NB4 (cell line): ENCODE measurements at regions not wholly inside any gene's neighbourhood (a gene's known extent, or its start where the extent isn't known, plus 50 kb on each side); places are given as distances from the start of the nearest gene placed in this dataset.

Experiments
- DNase-seq: peaks from one replicate; pipeline ENCODE4 v3.0.0; 2010; ENCODE audit warnings: low read depth
- H3K4me3 ChIP-seq: one replicate; pipeline ENCODE4 v1.5.1; 2011; ENCODE audit warnings: mild to moderate bottlenecking, low read depth, low read length, moderate library complexity
- MYC ChIP-seq: IDR thresholded peaks from 2 replicates; pipeline ENCODE4 v1.6.1; 2011; ENCODE audit warnings: low read depth, low read length
- POLR2A ChIP-seq: IDR thresholded peaks from 2 replicates; pipeline ENCODE4 v1.6.1; 2011; ENCODE audit warnings: mild to moderate bottlenecking; ENCODE audit not compliant: insufficient read length; ENCODE audit errors: extremely low read depth
- TF ChIP-seq, protein P1 (sequence below): IDR thresholded peaks from one replicate; pipeline ENCODE4 v1.5.1; 2012; ENCODE audit warnings: low read depth, low read length
- TF ChIP-seq, protein P2 (sequence below): IDR thresholded peaks from 2 replicates; pipeline ENCODE4 v1.6.1; 2011; ENCODE audit warnings: low read depth, low read length

DNA sequence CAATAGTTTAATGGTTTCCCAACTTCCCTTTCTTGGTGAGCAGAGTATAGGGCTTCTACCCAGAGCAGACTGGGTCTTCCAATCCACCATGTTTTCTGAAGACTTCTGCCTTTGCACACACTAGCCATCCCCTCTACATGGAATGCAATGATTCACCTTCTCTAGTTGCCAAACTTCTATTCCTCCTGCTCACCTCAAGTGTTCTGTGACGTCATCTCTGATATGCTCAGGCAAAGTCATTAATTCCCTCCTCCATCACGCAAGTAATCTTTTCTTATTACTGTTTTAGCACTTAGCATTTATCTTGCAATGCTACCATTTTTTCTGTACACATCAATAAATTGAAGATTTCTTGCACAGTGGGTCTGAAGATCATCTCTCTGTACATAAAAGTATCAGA is 174.2 kb downstream of the RBM26 start:
- TF ChIP-seq POLR2A (no peak), MYC (no peak)
- TF ChIP-seq, protein P1, sequence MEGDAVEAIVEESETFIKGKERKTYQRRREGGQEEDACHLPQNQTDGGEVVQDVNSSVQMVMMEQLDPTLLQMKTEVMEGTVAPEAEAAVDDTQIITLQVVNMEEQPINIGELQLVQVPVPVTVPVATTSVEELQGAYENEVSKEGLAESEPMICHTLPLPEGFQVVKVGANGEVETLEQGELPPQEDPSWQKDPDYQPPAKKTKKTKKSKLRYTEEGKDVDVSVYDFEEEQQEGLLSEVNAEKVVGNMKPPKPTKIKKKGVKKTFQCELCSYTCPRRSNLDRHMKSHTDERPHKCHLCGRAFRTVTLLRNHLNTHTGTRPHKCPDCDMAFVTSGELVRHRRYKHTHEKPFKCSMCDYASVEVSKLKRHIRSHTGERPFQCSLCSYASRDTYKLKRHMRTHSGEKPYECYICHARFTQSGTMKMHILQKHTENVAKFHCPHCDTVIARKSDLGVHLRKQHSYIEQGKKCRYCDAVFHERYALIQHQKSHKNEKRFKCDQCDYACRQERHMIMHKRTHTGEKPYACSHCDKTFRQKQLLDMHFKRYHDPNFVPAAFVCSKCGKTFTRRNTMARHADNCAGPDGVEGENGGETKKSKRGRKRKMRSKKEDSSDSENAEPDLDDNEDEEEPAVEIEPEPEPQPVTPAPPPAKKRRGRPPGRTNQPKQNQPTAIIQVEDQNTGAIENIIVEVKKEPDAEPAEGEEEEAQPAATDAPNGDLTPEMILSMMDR: no peak
- TF ChIP-seq, protein P2, sequence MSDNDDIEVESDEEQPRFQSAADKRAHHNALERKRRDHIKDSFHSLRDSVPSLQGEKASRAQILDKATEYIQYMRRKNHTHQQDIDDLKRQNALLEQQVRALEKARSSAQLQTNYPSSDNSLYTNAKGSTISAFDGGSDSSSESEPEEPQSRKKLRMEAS: no peak
- no peak overlapping the region for H3K4me3 ChIP-seq
- DNase-seq: no peak

DNA sequence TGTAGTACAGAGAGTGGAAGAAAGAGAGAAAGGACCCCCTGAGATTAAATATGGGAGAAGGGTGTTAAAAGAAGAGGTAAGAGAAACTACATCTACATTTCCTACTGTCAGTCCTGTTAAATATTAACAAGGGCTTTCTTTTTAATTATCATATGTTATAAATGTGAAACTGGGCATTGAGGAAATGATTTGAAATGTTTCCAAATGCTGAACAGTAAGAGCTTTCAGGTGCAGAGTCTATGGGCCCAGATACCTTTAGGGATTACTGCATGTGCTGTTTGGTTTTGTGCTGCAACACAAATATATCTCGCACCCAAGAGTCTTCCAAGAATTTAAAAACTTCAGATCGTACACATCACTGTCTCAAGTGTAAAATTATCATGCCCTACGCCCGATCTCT is 176.3 kb downstream of the RBM26 start:
- no peak for TF ChIP-seq MYC
- no peak for TF ChIP-seq POLR2A
- TF ChIP-seq, protein P1: no peak
- TF ChIP-seq, protein P2: no peak
- no peak overlapping the region for H3K4me3 ChIP-seq
- no peak for DNase-seq

DNA sequence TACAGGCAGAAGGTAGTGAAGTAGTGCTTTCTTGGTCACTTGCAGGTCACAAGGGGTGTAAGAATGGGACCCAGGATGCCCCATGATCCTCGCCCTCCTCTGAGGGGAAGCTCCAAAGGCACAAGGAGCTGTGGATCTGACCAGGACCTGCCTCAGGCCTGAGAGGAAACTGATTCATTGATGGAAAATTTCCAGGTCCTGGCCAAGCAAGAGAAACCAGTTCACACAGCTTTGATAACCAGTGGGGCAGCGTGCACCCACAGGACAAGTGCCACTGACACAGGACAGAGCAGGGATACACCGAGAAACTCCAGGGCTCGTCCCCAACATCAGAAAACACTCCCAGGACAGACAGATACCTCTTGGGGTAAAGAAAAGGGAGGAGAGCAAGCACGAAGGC is 177.1 kb downstream of the RBM26 start:
- no peak for DNase-seq
- no peak overlapping the region for H3K4me3 ChIP-seq
- TF ChIP-seq MYC (no peak), POLR2A (no peak)
- TF ChIP-seq, protein P2: no peak
- TF ChIP-seq, protein P1: no peak

DNA sequence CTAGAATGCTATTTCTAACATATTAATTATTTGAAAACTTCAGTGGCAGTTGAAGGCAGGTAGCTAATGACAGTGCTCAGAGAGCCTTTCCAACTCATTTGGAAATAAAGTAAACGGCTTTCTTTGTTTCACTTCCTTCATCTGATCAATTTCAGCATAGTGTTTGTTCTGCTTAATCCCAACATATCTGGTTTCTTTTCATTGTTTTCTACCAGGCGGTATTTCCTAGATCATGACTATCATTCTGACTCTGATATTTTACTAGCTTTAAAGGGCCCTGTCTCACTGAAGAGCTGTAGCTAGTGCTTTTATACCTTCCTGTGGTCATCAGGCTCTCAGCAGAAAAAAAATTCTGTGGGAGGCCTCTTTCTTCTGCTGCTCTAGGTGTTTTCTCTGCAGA is 178.6 kb downstream of the RBM26 start:
- H3K4me3 ChIP-seq: no peak overlapping the region
- TF ChIP-seq, protein P2: no peak
- TF ChIP-seq POLR2A (no peak), MYC (no peak)
- TF ChIP-seq, protein P1: no peak
- no peak for DNase-seq

DNA sequence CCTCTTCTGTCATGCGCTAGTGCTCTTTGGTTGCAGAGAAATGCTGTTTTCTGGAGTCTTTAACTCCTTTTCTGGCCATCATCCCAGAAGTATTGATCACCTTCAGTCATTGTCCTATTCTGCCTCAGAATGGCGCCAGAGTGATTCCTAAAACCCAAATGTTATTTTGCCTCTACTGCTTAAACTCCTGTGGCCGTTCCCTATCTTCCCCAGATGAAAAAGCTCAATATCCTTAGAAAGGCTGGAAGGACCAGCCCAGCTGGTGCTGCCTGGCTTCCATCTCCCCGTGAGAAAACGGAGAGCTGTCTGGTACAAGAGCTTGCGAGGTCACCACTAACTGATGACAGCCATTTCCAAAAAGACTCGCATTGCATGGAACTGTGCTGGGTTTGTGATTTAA is 179.1 kb downstream of the RBM26 start:
- H3K4me3 ChIP-seq: no peak overlapping the region
- no peak for TF ChIP-seq POLR2A
- TF ChIP-seq MYC: no peak
- TF ChIP-seq, protein P1: no peak
- TF ChIP-seq, protein P2: no peak
- no peak for DNase-seq

DNA sequence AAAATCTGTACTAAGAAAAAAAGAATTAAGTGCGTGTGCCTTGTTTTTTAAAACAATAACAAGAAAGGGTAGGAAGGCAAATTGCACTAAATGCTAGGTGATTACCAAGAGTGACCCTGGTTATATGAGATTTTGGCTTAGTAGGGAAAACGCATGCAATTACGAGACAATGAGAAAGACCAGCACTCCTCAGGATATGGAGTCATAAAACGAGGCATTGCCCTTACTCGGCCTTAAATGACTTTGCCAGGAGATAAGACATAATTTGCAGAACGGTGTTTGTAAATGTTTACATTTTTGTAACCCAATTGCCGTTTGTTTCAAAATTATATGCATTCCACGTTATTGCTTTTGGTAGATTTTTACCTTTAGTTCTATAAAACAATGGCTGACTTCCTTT is 179.8 kb downstream of the RBM26 start:
- DNase-seq: no peak
- H3K4me3 ChIP-seq: no peak overlapping the region
- TF ChIP-seq POLR2A (no peak), MYC (no peak)
- TF ChIP-seq, protein P1: no peak
- TF ChIP-seq, protein P2: no peak
